Neural cell (in vitro differentiated cells): ENCODE measurements at regions not wholly inside any gene's neighbourhood (a gene's known extent, or its start where the extent isn't known, plus 50 kb on each side); places are given as distances from the start of the nearest gene placed in this dataset.

ENCODE experiments used
- CTCF ChIP-seq: fragments of 450-650 bp; IDR thresholded peaks from 2 replicates; pipeline ENCODE4 v1.5.1; 2014; ENCODE audit warnings: antibody characterized with exemption, mild to moderate bottlenecking, moderate library complexity; ENCODE audit not compliant: poor library complexity, severe bottlenecking
- EP300 ChIP-seq: fragments of 450-650 bp; conservative IDR thresholded peaks from 2 replicates; pipeline ENCODE4 v1.6.1; 2014; ENCODE audit warnings: antibody characterized with exemption, mild to moderate bottlenecking, moderate library complexity; ENCODE audit not compliant: poor library complexity, severe bottlenecking
- RAD21 ChIP-seq: fragments of 450-650 bp; conservative IDR thresholded peaks from 2 replicates; pipeline ENCODE4 v1.6.1; 2014; ENCODE audit warnings: antibody characterized with exemption, mild to moderate bottlenecking, moderate library complexity
- TF ChIP-seq, protein P1 (sequence below): IDR thresholded peaks from 2 replicates; pipeline ENCODE4 v1.6.1; 2012; ENCODE audit warnings: borderline replicate concordance

GRCh38 chr2:126406267-126406666 lies 249.7 kb upstream of the GYPC start:
- no peak for TF ChIP-seq CTCF
- TF ChIP-seq RAD21: no peak
- TF ChIP-seq, protein P1, sequence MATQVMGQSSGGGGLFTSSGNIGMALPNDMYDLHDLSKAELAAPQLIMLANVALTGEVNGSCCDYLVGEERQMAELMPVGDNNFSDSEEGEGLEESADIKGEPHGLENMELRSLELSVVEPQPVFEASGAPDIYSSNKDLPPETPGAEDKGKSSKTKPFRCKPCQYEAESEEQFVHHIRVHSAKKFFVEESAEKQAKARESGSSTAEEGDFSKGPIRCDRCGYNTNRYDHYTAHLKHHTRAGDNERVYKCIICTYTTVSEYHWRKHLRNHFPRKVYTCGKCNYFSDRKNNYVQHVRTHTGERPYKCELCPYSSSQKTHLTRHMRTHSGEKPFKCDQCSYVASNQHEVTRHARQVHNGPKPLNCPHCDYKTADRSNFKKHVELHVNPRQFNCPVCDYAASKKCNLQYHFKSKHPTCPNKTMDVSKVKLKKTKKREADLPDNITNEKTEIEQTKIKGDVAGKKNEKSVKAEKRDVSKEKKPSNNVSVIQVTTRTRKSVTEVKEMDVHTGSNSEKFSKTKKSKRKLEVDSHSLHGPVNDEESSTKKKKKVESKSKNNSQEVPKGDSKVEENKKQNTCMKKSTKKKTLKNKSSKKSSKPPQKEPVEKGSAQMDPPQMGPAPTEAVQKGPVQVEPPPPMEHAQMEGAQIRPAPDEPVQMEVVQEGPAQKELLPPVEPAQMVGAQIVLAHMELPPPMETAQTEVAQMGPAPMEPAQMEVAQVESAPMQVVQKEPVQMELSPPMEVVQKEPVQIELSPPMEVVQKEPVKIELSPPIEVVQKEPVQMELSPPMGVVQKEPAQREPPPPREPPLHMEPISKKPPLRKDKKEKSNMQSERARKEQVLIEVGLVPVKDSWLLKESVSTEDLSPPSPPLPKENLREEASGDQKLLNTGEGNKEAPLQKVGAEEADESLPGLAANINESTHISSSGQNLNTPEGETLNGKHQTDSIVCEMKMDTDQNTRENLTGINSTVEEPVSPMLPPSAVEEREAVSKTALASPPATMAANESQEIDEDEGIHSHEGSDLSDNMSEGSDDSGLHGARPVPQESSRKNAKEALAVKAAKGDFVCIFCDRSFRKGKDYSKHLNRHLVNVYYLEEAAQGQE: no peak
- no peak for TF ChIP-seq EP300
